ENCODE measurements at regions not wholly inside any gene's neighbourhood (a gene's known extent, or its start where the extent isn't known, plus 50 kb on each side); places are given as distances from the start of the nearest gene placed in this dataset.

GRCh38 chr15:69798481-69799250 is 299.1 kb downstream of the TLE3 start:
- no peak for DNase-seq

GRCh38 chr15:69801144-69801543 is 296.6 kb downstream of the TLE3 start:
- no peak for DNase-seq

- no peak for DNase-seq
These were observed 295.3 kb downstream of the TLE3 start for GRCh38 chr15:69802432-69802831.

GRCh38 chr15:69804786-69805185 is 292.9 kb downstream of the TLE3 start:
- peak; percentile 37 for DNase-seq

GRCh38 chr15:69805248-69805953 is 292.3 kb downstream of the TLE3 start:
- no peak for DNase-seq

GRCh38 chr15:69806287-69806915 is 291.3 kb downstream of the TLE3 start:
- DNase-seq = peak; percentile 43

- DNase-seq = peak; percentile 16
These were observed 290.0 kb downstream of the TLE3 start for GRCh38 chr15:69807721-69808120.

- no peak for DNase-seq
These were observed 289.0 kb downstream of the TLE3 start for GRCh38 chr15:69808756-69809155.

GRCh38 chr15:69809421-69809820 is 288.3 kb downstream of the TLE3 start:
- no peak for DNase-seq

- DNase-seq = peak; percentile 51
These were observed 287.0 kb downstream of the TLE3 start for GRCh38 chr15:69810431-69811354.

- DNase-seq = no peak
These were observed 284.9 kb downstream of the TLE3 start for GRCh38 chr15:69812861-69813261.

GRCh38 chr15:69813881-69814280 is 283.8 kb downstream of the TLE3 start:
- no peak for DNase-seq

GRCh38 chr15:69814932-69815331 is 282.8 kb downstream of the TLE3 start:
- DNase-seq = no peak

- no peak for DNase-seq
These were observed 281.9 kb downstream of the TLE3 start for GRCh38 chr15:69815793-69816192.

- DNase-seq = no peak
These were observed 281.2 kb downstream of the TLE3 start for GRCh38 chr15:69816522-69816921.

GRCh38 chr15:69818529-69818928 is 279.2 kb downstream of the TLE3 start:
- no peak for DNase-seq

- DNase-seq = no peak
These were observed 278.3 kb downstream of the TLE3 start for GRCh38 chr15:69819371-69819770.

GRCh38 chr15:69820819-69821218 is 276.9 kb downstream of the TLE3 start:
- no peak for DNase-seq

GRCh38 chr15:69823223-69823907 is 274.4 kb downstream of the TLE3 start:
- no peak for DNase-seq

GRCh38 chr15:69824075-69824876 is 273.4 kb downstream of the TLE3 start:
- DNase-seq = no peak

- DNase-seq = no peak
These were observed 272.8 kb downstream of the TLE3 start for GRCh38 chr15:69824877-69825406.
